Erythroblast (primary cell): ENCODE measurements at regions not wholly inside any gene's neighbourhood (a gene's known extent, or its start where the extent isn't known, plus 50 kb on each side); places are given as distances from the start of the nearest gene placed in this dataset.
"Not testable (repeated sequence)": the region's sequence is repeated elsewhere in the genome, so short reads cannot be mapped to it uniquely, and the experiment has no call there.

ENCODE experiments used
- GATA1 ChIP-seq: IDR thresholded peaks from 2 replicates; pipeline ENCODE4 v1.6.1; 2011; ENCODE audit warnings: low read depth, mild to moderate bottlenecking, control low read depth, low read length, moderate library complexity
- POLR2A ChIP-seq: IDR thresholded peaks from 2 replicates; pipeline ENCODE4 v1.6.1; 2011; ENCODE audit warnings: mild to moderate bottlenecking, low read length

DNA sequence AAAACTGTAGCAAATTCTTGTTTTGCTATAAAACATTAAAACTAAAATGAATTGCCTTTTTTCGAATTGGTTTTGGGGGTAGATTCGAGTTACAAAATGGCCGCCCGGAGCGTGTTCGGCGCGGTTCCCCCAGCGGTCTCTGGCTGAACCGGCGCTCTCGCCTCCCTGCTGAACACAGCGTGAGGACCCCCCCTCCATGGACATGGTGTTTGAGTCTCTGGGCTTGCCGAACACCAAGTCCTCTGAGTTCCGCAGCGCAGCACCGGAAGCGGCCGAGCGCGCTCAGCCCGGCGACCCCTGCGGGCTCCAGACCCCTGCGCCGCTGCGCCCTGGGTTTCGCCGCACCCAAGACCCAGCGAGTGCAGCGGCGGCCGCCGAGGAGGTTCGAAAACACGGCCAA is 139.6 kb upstream of the CARMIL1 start:
- not testable (repeated sequence) for TF ChIP-seq POLR2A, GATA1
